ENCODE measurements at regions not wholly inside any gene's neighbourhood (a gene's known extent, or its start where the extent isn't known, plus 50 kb on each side); places are given as distances from the start of the nearest gene placed in this dataset.

- TF ChIP-seq POLR2A (IDR thresholded peaks at IDR 0.05; ENCODE audit: control extremely low read depth in 1 of 2, low read depth in 2 of 2, low read length in 2 of 2) (no peak), CTCF (IDR thresholded peaks at IDR 0.05; ENCODE audit: control extremely low read depth in 1 of 3, insufficient read depth in 1 of 3, low read depth in 1 of 3, low read length in 3 of 3) (no peak), POU5F1 (IDR thresholded peaks at IDR 0.05; ENCODE audit: low read depth, low read length) (no peak), TEAD4 (IDR thresholded peaks at IDR 0.05; ENCODE audit: low read depth, low read length) (no peak), SRF (IDR thresholded peaks at IDR 0.05; ENCODE audit: low read depth, low read length) (no peak), SP2 (IDR thresholded peaks at IDR 0.05; ENCODE audit: low read length) (no peak)
These were observed 433.4 kb downstream of the ZSWIM6 start for GRCh38 chr5:61765471-61765870.
